Panc1 (cell line): ENCODE measurements at regions not wholly inside any gene's neighbourhood (a gene's known extent, or its start where the extent isn't known, plus 50 kb on each side); places are given as distances from the start of the nearest gene placed in this dataset.

ENCODE experiments used
- ATAC-seq: fragments of 200-7000 bp; cut with Tn5 transposase; 2 replicates; pipeline ENCODE4 v1.9.1; 2020; ENCODE audit warnings: mild to moderate bottlenecking, moderate library complexity
- BruUV-seq: library from RNA; stranded (reverse); fragments of 400-500 nt; replicated peaks from 2 replicates; lab custom pipeline; 2021; lab: Mats Ljungman, UMichigan
- CTCF ChIA-PET: fragments of 300-600 bp; sonication (Branson Sonifier 250); formaldehyde crosslinking; loops from one replicate; lab custom pipeline; 2022; ENCODE audit warnings: antibody characterized with exemption; lab: Charles Lee
- POLR2A ChIA-PET: fragments of 300-600 bp; sonication (Branson Sonifier 250); formaldehyde crosslinking; loops from one replicate; lab custom pipeline; 2022; ENCODE audit warnings: antibody characterized with exemption; lab: Charles Lee
- DNase-seq: peaks from one replicate; pipeline ENCODE4 v3.0.0-alpha.2; 2010; ENCODE audit warnings: low read depth, low spot score
- H3K27ac ChIP-seq: 2 replicates; pipeline ENCODE4 v1.5.1; 2011; ENCODE audit warnings: mild to moderate bottlenecking, low read length, inconsistent platforms
- H3K27me3 ChIP-seq: fragments of 200-500 bp; sonication (Bioruptor generic); 2 replicates; pipeline ENCODE4 v1.6.0; 2014; ENCODE audit warnings: low read length, inconsistent platforms; ENCODE audit not compliant: control insufficient read depth, insufficient read depth
- H3K36me3 ChIP-seq: fragments of 200-500 bp; sonication (Bioruptor generic); 2 replicates; pipeline ENCODE4 v1.5.1; 2014; ENCODE audit warnings: inconsistent platforms, mild to moderate bottlenecking, low read length, moderate library complexity; ENCODE audit not compliant: control insufficient read depth, insufficient read depth
- H3K4me1 ChIP-seq: 2 replicates; pipeline ENCODE4 v1.5.1; 2011; ENCODE audit warnings: inconsistent platforms, mild to moderate bottlenecking, low read length, moderate library complexity; ENCODE audit not compliant: control insufficient read depth, insufficient read depth
- H3K4me3 ChIP-seq, 2 experiments: 2 replicates each; pipeline ENCODE4 v1.5.1; 2011 to 2012; ENCODE audit warnings: low read depth in 2 of 2, low read length in 2 of 2, mild to moderate bottlenecking in 2 of 2, inconsistent platforms in 1 of 2, moderate library complexity in 1 of 2
- H3K9me3 ChIP-seq: fragments of 200-500 bp; sonication (Bioruptor generic); 2 replicates; pipeline ENCODE4 v1.5.1; 2014; ENCODE audit warnings: low read depth, mild to moderate bottlenecking, inconsistent platforms, low read length, moderate library complexity; ENCODE audit not compliant: control insufficient read depth, insufficient read depth
- CTCF ChIP-seq: fragments of 450-650 bp; IDR thresholded peaks from 2 replicates; pipeline ENCODE4 v1.5.1; 2017; ENCODE audit warnings: mild to moderate bottlenecking
- POLR2AphosphoS5 ChIP-seq: IDR thresholded peaks from 2 replicates; pipeline ENCODE4 v1.6.1; 2012; ENCODE audit warnings: mild to moderate bottlenecking, low read depth, low read length, moderate library complexity
- REST ChIP-seq, 2 experiments: IDR thresholded peaks; 2 replicates each; pipeline ENCODE4 v1.6.1; 2011 to 2012; ENCODE audit warnings: low read depth in 2 of 2, control low read depth in 1 of 2, low read length in 1 of 2, mild to moderate bottlenecking in 1 of 2, moderate library complexity in 1 of 2; ENCODE audit not compliant: insufficient read depth in 1 of 2
- SIN3A ChIP-seq: IDR thresholded peaks from 2 replicates; pipeline ENCODE4 v1.6.1; 2012; ENCODE audit warnings: low read depth, mild to moderate bottlenecking, low read length, moderate library complexity, borderline replicate concordance; ENCODE audit not compliant: insufficient read depth
- TCF7L2 ChIP-seq: IDR thresholded peaks from 2 replicates; pipeline ENCODE4 v1.6.1; 2011; ENCODE audit warnings: mild to moderate bottlenecking, low read depth, low read length, inconsistent platforms
- in situ Hi-C: cut with HindIII; loops from 2 replicates; pipeline ENCODE4 v1.10.0; 2016; ENCODE audit warnings: low sequenced_read_pairs, low pct_unique_long_range_greater_than_20kb
- intact Hi-C: fragments of 100-400 bp; cut with micrococcal nuclease; formaldehyde crosslinking; loops from one replicate; pipeline ENCODE4 v1.10.0; 2022; ENCODE audit not compliant: unreplicated experiment

GRCh38 chr2:239649309-239649708 is 248.5 kb upstream of the HDAC4 start:
- TF ChIP-seq CTCF, result no peak
- TF ChIP-seq SIN3A, result no peak
- no peak for TF ChIP-seq POLR2AphosphoS5
- no peak for TF ChIP-seq REST (IDR thresholded peaks at IDR 0.05; ENCODE audit: insufficient read depth in 1 of 2, low read depth in 2 of 2, low read length in 1 of 2)
- no peak for TF ChIP-seq TCF7L2
- ChIA-PET CTCF (no interaction called here), POLR2A (no interaction called here)
- ATAC-seq (no peak), DNase-seq (no peak)
- in situ Hi-C loops, result no loop called here
- no peak overlapping the region for H3K4me3 ChIP-seq
- no peaks in the 10 kb centered on the region for H3K36me3 ChIP-seq
- peaks cover 17% of the 10 kb centered on the region for H3K27me3 ChIP-seq
- H3K9me3 ChIP-seq, result no peaks in the 10 kb centered on the region
- BruUV-seq, result no TSS peak
- no peaks in the 10 kb centered on the region for H3K4me1 ChIP-seq
- intact Hi-C loops, result no loop called here
- H3K27ac ChIP-seq, result no peak overlapping the region

GRCh38 chr2:239648607-239649006 is 247.8 kb upstream of the HDAC4 start:
- no peaks in the 10 kb centered on the region for H3K9me3 ChIP-seq
- peaks cover 14% of the 10 kb centered on the region for H3K27me3 ChIP-seq
- H3K4me1 ChIP-seq, result no peaks in the 10 kb centered on the region
- H3K4me3 ChIP-seq, result no peak overlapping the region
- in situ Hi-C loops, result no loop called here
- no peak for ATAC-seq
- POLR2A ChIA-PET, result no interaction called here
- BruUV-seq, result no TSS peak
- no peaks in the 10 kb centered on the region for H3K36me3 ChIP-seq
- H3K27ac ChIP-seq, result no peak overlapping the region
- CTCF ChIA-PET, result no interaction called here
- DNase-seq, result no peak
- no peak for TF ChIP-seq REST (IDR thresholded peaks at IDR 0.05; ENCODE audit: insufficient read depth in 1 of 2, low read depth in 2 of 2, low read length in 1 of 2)
- TF ChIP-seq POLR2AphosphoS5, result no peak
- no peak for TF ChIP-seq CTCF
- no peak for TF ChIP-seq SIN3A
- no peak for TF ChIP-seq TCF7L2
- intact Hi-C loops, result no loop called here
